ENCODE measurements at regions not wholly inside any gene's neighbourhood (a gene's known extent, or its start where the extent isn't known, plus 50 kb on each side); places are given as distances from the start of the nearest gene placed in this dataset.

- no peak for TF ChIP-seq CTCF (IDR thresholded peaks at IDR 0.05)
- TF ChIP-seq POLR2AphosphoS5 (IDR thresholded peaks at IDR 0.05; ENCODE audit: low read depth, low read length) = no peak
- no peak for TF ChIP-seq REST (IDR thresholded peaks at IDR 0.05; ENCODE audit: insufficient read depth in 1 of 2, low read depth in 2 of 2, low read length in 1 of 2)
- no peak for TF ChIP-seq SIN3A (IDR thresholded peaks at IDR 0.05; ENCODE audit: borderline replicate concordance, insufficient read depth, low read depth, low read length)
Measured at GRCh38 chr1:101365186-101365585, 128.4 kb downstream of the S1PR1 start.

All from Panc1 (cell line).